Chondrocyte (in vitro differentiated cells): ENCODE measurements at regions not wholly inside any gene's neighbourhood (a gene's known extent, or its start where the extent isn't known, plus 50 kb on each side); places are given as distances from the start of the nearest gene placed in this dataset.

Experiments
- DNase-seq: peaks from one replicate; pipeline ENCODE4 v3.0.0; 2021; ENCODE audit warnings: mixed read lengths, low spot score
- H3K27ac Mint-ChIP-seq: one replicate; pipeline ENCODE4 v1.8.0; 2021; ENCODE audit warnings: mild to moderate bottlenecking, moderate library complexity, mixed read lengths; ENCODE audit not compliant: unreplicated experiment
- H3K27me3 Mint-ChIP-seq: 2 replicates; pipeline ENCODE4 v1.8.0; 2021; ENCODE audit warnings: low read depth, mixed read lengths
- H3K36me3 Mint-ChIP-seq: 2 replicates; pipeline ENCODE4 v1.8.0; 2021; ENCODE audit warnings: low read depth, mixed read lengths
- H3K4me1 Mint-ChIP-seq: 2 replicates; pipeline ENCODE4 v1.8.0; 2021; ENCODE audit warnings: low read depth, mild to moderate bottlenecking, mixed read lengths
- H3K4me3 Mint-ChIP-seq: one replicate; pipeline ENCODE4 v1.8.0; 2021; ENCODE audit warnings: mild to moderate bottlenecking, moderate library complexity, mixed read lengths; ENCODE audit not compliant: unreplicated experiment
- H3K9me3 Mint-ChIP-seq: 2 replicates; pipeline ENCODE4 v1.8.0; 2021; ENCODE audit warnings: low read depth, mixed read lengths
- CTCF ChIP-seq: fragments of 200-600 bp; sonication (generic); IDR thresholded peaks from 2 replicates; pipeline ENCODE4 v1.5.0; 2021; ENCODE audit warnings: antibody characterized with exemption, mild to moderate bottlenecking, moderate library complexity

DNA sequence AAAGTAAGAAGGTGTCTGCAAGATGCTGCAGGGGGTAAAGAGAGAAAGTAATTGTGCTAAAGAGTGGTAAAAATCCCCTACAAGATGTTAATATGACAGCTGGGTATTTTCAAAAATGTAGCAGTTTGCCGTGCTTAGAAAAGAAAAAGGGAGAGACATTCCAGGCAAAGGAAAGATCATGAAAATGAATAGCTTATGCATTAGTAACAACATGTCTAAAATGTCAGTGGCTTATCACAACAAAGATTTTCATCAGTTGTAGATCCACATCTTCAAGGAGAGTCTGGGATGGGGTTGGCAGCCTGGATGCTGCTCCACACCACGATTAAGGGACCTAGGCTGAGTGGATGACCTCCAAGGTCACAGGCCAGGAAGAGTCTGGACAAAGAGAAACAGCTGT, 920.9 kb downstream of the GRID1 start:
- Mint-ChIP-seq H3K4me1 (peaks cover 11% of the 10 kb centered on the region), H3K9me3 (no peaks in the 10 kb centered on the region), H3K27me3 (no peaks in the 10 kb centered on the region), H3K36me3 (no peaks in the 10 kb centered on the region), H3K27ac (no peak overlapping the region), H3K4me3 (no peak overlapping the region)
- no peak for TF ChIP-seq CTCF
- no peak for DNase-seq

DNA sequence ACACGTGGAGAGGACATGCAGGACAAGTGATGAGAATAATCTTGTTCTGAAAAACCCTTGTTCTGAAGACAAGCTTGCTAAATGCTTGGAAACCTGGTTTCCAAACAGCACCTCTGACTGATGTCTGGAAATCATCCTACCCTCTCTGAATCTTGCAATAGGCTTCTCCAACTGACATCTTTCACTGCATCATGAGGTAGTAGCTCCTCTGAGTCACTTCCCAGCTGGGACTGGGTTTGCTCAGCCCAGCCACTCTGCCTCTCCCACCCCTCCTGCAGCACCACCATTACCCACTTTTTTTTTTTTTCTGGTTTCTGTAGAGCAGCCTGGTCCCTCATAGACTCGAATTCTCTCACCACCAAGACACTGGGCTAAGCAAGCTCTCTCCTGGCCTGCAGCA, 919.8 kb downstream of the GRID1 start:
- DNase-seq: no peak
- no peak overlapping the region for H3K4me3 Mint-ChIP-seq
- TF ChIP-seq CTCF: no peak
- no peaks in the 10 kb centered on the region for H3K9me3 Mint-ChIP-seq
- no peaks in the 10 kb centered on the region for H3K36me3 Mint-ChIP-seq
- H3K27ac Mint-ChIP-seq: no peak overlapping the region
- H3K27me3 Mint-ChIP-seq: no peaks in the 10 kb centered on the region
- peaks cover 11% of the 10 kb centered on the region for H3K4me1 Mint-ChIP-seq

- no peak for TF ChIP-seq CTCF
- H3K4me3 Mint-ChIP-seq: no peak overlapping the region
- H3K4me1 Mint-ChIP-seq: peaks cover 11% of the 10 kb centered on the region
- H3K27me3 Mint-ChIP-seq: no peaks in the 10 kb centered on the region
- no peaks in the 10 kb centered on the region for H3K9me3 Mint-ChIP-seq
- H3K27ac Mint-ChIP-seq: no peak overlapping the region
- no peaks in the 10 kb centered on the region for H3K36me3 Mint-ChIP-seq
- no peak for DNase-seq
Measured at GRCh38 chr10:85447690-85448089, 918.9 kb downstream of the GRID1 start.

DNA sequence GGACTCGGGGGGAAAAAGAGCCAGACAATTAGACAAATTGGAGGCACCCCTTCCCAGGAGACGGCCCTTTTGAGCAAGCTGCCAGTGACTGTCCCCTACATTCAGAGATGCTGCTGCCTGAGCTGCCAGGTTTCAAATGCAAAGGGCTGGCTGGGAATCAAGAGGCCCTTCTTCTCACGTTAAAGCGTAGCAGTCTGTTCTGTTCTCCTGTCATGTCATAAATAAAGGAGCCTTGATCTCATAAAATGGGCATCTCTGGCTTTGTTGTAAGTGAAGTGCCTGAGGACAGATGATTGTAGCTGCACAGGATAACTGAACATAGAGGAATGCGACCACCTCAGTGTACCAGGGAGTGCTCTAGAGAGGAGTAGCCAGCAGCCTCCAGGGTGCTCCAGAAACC, 917.9 kb downstream of the GRID1 start:
- no peak for DNase-seq
- Mint-ChIP-seq H3K4me3 (no peak overlapping the region), H3K9me3 (no peaks in the 10 kb centered on the region), H3K27ac (no peak overlapping the region), H3K27me3 (peaks cover 3% of the 10 kb centered on the region), H3K36me3 (no peaks in the 10 kb centered on the region), H3K4me1 (peaks cover 11% of the 10 kb centered on the region)
- no peak for TF ChIP-seq CTCF

- Mint-ChIP-seq H3K27me3 (peaks cover 3% of the 10 kb centered on the region), H3K27ac (no peak overlapping the region), H3K4me1 (no peaks in the 10 kb centered on the region), H3K36me3 (no peaks in the 10 kb centered on the region), H3K9me3 (no peaks in the 10 kb centered on the region), H3K4me3 (no peak overlapping the region)
- TF ChIP-seq CTCF: no peak
- no peak for DNase-seq
Measured at GRCh38 chr10:85454386-85454785, 912.2 kb downstream of the GRID1 start.
